Ishikawa (cell line): ENCODE measurements at regions not wholly inside any gene's neighbourhood (a gene's known extent, or its start where the extent isn't known, plus 50 kb on each side); places are given as distances from the start of the nearest gene placed in this dataset.

Experiments used
- CEBPB ChIP-seq: IDR thresholded peaks from 2 replicates; pipeline ENCODE4 v1.6.1; 2012
- EGR1 ChIP-seq: IDR thresholded peaks from 2 replicates; pipeline ENCODE4 v1.6.1; 2012
- EP300 ChIP-seq: IDR thresholded peaks from 2 replicates; pipeline ENCODE4 v1.6.1; 2012; ENCODE audit warnings: borderline replicate concordance
- RAD21 ChIP-seq: IDR thresholded peaks from 2 replicates; pipeline ENCODE4 v1.6.1; 2012; ENCODE audit warnings: low read depth
- TAF1 ChIP-seq: IDR thresholded peaks from 2 replicates; pipeline ENCODE4 v1.6.1; 2012; ENCODE audit warnings: low read depth, mild to moderate bottlenecking
- TCF12 ChIP-seq: IDR thresholded peaks from 2 replicates; pipeline ENCODE4 v1.6.1; 2012; ENCODE audit warnings: low read depth
- YY1 ChIP-seq: IDR thresholded peaks from 2 replicates; pipeline ENCODE4 v1.6.1; 2012; ENCODE audit warnings: low read depth
- ZBTB7A ChIP-seq: IDR thresholded peaks from 2 replicates; pipeline ENCODE4 v1.6.1; 2012; ENCODE audit warnings: low read depth
- TF ChIP-seq, protein P1 (sequence below): IDR thresholded peaks from 2 replicates; pipeline ENCODE4 v1.6.1; 2012; ENCODE audit warnings: low read depth, mild to moderate bottlenecking
- TF ChIP-seq, protein P2 (sequence below): IDR thresholded peaks from 2 replicates; pipeline ENCODE4 v1.6.1; 2012
- TF ChIP-seq, protein P3 (sequence below): IDR thresholded peaks from 2 replicates; pipeline ENCODE4 v1.6.1; 2012

DNA sequence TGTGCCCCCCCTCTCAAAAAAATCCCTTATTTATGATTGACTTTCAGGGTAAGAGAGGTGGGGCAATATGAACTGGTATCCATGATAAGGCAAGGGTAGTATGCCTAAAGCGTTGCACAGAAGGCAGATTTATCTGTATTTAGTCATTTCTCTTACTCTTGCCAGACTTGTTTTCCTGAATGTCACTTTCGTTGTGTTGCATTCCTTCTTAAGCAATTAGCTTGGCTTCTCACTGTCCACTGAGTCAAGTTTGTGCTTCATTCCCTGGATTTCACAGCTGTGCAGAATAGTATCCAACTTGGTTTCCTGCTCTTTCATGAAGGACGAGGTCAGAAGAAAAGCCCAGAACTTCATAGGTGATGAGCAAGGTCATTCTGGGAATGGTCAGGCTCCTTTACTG is 301.5 kb upstream of the ACTBL2 start:
- no peak for TF ChIP-seq YY1
- TF ChIP-seq, protein P1, sequence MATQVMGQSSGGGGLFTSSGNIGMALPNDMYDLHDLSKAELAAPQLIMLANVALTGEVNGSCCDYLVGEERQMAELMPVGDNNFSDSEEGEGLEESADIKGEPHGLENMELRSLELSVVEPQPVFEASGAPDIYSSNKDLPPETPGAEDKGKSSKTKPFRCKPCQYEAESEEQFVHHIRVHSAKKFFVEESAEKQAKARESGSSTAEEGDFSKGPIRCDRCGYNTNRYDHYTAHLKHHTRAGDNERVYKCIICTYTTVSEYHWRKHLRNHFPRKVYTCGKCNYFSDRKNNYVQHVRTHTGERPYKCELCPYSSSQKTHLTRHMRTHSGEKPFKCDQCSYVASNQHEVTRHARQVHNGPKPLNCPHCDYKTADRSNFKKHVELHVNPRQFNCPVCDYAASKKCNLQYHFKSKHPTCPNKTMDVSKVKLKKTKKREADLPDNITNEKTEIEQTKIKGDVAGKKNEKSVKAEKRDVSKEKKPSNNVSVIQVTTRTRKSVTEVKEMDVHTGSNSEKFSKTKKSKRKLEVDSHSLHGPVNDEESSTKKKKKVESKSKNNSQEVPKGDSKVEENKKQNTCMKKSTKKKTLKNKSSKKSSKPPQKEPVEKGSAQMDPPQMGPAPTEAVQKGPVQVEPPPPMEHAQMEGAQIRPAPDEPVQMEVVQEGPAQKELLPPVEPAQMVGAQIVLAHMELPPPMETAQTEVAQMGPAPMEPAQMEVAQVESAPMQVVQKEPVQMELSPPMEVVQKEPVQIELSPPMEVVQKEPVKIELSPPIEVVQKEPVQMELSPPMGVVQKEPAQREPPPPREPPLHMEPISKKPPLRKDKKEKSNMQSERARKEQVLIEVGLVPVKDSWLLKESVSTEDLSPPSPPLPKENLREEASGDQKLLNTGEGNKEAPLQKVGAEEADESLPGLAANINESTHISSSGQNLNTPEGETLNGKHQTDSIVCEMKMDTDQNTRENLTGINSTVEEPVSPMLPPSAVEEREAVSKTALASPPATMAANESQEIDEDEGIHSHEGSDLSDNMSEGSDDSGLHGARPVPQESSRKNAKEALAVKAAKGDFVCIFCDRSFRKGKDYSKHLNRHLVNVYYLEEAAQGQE: no peak
- no peak for TF ChIP-seq ZBTB7A
- no peak for TF ChIP-seq RAD21
- no peak for TF ChIP-seq EP300
- TF ChIP-seq, protein P2, sequence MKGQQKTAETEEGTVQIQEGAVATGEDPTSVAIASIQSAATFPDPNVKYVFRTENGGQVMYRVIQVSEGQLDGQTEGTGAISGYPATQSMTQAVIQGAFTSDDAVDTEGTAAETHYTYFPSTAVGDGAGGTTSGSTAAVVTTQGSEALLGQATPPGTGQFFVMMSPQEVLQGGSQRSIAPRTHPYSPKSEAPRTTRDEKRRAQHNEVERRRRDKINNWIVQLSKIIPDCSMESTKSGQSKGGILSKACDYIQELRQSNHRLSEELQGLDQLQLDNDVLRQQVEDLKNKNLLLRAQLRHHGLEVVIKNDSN: no peak
- TF ChIP-seq, protein P3, sequence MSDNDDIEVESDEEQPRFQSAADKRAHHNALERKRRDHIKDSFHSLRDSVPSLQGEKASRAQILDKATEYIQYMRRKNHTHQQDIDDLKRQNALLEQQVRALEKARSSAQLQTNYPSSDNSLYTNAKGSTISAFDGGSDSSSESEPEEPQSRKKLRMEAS: no peak
- TF ChIP-seq EGR1: no peak
- TF ChIP-seq TAF1: no peak
- TF ChIP-seq TCF12: no peak
- TF ChIP-seq CEBPB: no peak
